ENCODE measurements at regions not wholly inside any gene's neighbourhood (a gene's known extent, or its start where the extent isn't known, plus 50 kb on each side); places are given as distances from the start of the nearest gene placed in this dataset.

DNA sequence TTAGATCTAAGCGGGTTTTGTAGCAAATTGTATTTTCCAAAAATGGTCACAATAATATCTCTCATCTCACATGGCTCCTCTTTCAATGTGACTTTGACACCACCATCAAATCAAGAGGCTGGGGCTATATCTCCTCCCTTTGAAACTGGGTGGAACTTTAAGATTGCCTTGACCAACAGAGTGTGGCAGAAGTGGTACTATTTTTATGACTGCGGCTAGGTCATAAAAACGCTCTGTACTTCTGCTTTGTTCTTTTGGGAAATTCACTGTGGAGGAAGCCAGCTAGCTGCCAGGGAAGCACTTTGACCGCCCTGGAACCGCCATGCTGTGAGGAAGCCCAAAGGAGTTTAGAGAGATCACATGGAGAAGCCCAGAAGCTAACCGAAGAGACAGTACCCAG, 50.7 kb upstream of the ACOT11 start:
- H3K4me1 Mint-ChIP-seq: peaks cover 9% of the 10 kb centered on the region
- H3K9me3 Mint-ChIP-seq: no peaks in the 10 kb centered on the region
- DNase-seq: no peak
- H3K4me3 Mint-ChIP-seq: no peak overlapping the region
- H3K27me3 Mint-ChIP-seq: peaks cover 35% of the 10 kb centered on the region
- no peak overlapping the region for H3K27ac Mint-ChIP-seq
- no peaks in the 10 kb centered on the region for H3K36me3 Mint-ChIP-seq

DNA sequence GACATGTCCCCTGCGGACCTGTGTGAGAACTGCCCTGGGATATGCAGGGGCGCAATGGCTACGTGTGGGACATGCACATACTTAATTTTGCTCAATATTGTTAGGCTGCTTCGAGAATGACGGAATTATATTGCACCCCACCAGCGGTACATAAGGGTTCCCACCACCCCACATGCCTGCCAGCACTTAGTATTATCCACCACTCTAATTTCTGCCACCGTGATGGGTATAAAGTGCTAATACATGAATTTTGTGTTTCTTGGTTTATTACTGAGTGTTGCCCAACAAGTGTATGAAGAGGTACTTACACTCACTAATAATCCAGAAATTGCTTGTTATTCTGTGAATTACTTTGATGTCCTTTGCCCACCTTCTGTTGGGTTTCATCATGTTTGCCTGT, 52.1 kb upstream of the ACOT11 start:
- H3K27me3 Mint-ChIP-seq: peaks cover 40% of the 10 kb centered on the region
- H3K36me3 Mint-ChIP-seq: no peaks in the 10 kb centered on the region
- DNase-seq: no peak
- H3K4me1 Mint-ChIP-seq: peaks cover 9% of the 10 kb centered on the region
- H3K9me3 Mint-ChIP-seq: no peaks in the 10 kb centered on the region
- no peak overlapping the region for H3K4me3 Mint-ChIP-seq
- H3K27ac Mint-ChIP-seq: no peak overlapping the region

DNA sequence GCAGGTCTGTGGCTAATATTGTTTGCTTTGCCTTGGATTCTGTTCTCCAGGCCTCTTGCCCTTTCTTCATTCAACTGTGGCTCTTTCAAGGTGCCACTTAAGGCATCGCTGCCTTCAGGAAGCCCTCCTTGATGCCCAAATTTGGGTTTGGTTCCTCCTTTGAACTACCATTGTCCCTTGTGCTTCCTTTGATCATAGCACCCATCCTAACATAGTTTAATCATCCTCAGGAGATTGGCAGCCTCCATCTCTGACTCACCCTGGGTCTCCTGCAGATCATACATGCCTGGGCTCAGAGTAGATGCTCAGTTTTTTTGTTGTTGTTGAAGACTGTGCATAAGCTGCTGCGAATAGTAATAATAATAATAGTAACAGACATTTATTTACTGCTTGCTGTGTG, 54.4 kb upstream of the ACOT11 start:
- Mint-ChIP-seq H3K27ac (no peak overlapping the region), H3K36me3 (no peaks in the 10 kb centered on the region), H3K27me3 (peaks cover 34% of the 10 kb centered on the region), H3K9me3 (no peaks in the 10 kb centered on the region), H3K4me3 (no peak overlapping the region), H3K4me1 (peaks cover 8% of the 10 kb centered on the region)
- no peak for DNase-seq

DNA sequence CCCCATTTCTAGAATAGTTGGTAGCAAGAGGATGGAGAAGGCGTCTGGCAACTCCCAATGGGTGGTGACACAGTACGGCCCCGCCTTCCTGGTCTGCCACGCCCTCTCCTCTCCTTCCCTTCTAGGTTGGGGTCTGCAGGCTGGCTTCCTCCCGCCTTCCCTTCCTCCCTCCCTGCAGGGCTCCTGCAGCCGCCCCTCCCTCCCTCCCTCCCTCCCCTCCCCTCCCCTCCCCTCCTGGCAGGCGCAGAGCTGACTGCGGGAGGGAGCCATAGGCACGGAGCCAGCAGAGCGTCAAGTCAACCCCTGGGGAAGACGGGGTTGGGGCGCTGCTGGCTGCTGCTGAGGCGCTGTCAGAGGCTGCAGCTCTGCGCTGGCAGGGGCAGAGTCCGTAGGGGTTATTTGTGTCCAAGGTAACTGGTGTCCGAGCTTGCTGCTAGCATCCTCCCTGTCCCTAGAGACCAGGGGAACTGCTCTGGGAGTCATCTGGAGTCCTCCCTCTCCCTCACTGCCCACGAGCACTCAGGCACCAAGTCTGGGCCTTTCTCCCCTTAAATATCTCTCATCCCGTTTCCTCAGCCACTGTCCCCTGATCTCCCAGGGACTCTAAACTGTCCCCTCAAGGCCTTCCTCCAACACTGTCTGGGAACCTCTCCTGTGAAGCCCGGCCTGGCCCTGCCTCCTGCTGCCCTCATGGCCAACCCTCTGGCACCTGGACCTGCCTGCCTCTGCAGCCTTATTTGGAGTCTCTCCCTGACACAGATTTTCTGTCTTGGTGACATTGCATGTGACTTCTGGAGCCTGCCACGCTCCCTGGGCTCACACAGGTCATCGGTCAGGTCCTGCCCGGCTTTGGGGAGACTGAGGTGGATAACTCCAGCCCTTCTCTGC, 57.4 kb upstream of the ACOT11 start:
- Mint-ChIP-seq H3K4me3 (no peak overlapping the region), H3K36me3 (no peaks in the 10 kb centered on the region), H3K27me3 (peaks cover 13% of the 10 kb centered on the region), H3K9me3 (no peaks in the 10 kb centered on the region), H3K27ac (peak overlapping the region; percentile 6), H3K4me1 (peaks cover 28% of the 10 kb centered on the region)
- DNase-seq: no peak

DNA sequence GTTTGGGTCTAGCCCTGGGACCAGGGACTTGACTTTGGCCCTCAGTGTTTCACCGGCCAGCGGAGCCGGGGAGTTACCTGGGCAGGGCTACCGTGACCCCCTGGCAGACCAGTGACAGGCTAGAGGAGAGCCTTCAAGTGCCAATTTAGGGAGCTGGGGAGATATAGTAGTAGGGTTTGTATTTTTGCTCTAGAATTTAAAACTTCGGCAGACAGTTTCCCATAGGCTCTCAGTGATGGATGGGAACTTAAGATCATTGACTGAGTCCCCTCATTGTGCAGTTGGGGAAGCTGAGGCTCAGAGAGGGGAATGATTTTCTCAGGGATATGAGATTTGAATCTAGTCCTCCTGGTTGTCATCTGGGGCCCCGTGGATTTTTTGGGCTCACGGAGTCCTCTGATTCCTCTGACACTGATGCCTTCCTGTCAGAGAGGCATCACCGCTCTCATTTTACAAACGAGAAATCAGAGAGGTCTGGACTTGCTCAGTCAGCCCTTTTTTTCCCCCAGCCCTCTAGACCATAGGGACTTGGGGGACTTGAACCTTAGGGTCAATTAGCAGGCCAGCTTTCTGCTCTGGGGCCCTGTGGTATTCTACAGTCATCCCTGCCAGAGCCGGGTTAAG, 58.3 kb upstream of the ACOT11 start:
- no peaks in the 10 kb centered on the region for H3K36me3 Mint-ChIP-seq
- peak overlapping the region; percentile 77 for H3K4me3 Mint-ChIP-seq
- H3K9me3 Mint-ChIP-seq: no peaks in the 10 kb centered on the region
- no peak overlapping the region for H3K27ac Mint-ChIP-seq
- peaks cover 13% of the 10 kb centered on the region for H3K27me3 Mint-ChIP-seq
- H3K4me1 Mint-ChIP-seq: peaks cover 34% of the 10 kb centered on the region
- no peak for DNase-seq

DNA sequence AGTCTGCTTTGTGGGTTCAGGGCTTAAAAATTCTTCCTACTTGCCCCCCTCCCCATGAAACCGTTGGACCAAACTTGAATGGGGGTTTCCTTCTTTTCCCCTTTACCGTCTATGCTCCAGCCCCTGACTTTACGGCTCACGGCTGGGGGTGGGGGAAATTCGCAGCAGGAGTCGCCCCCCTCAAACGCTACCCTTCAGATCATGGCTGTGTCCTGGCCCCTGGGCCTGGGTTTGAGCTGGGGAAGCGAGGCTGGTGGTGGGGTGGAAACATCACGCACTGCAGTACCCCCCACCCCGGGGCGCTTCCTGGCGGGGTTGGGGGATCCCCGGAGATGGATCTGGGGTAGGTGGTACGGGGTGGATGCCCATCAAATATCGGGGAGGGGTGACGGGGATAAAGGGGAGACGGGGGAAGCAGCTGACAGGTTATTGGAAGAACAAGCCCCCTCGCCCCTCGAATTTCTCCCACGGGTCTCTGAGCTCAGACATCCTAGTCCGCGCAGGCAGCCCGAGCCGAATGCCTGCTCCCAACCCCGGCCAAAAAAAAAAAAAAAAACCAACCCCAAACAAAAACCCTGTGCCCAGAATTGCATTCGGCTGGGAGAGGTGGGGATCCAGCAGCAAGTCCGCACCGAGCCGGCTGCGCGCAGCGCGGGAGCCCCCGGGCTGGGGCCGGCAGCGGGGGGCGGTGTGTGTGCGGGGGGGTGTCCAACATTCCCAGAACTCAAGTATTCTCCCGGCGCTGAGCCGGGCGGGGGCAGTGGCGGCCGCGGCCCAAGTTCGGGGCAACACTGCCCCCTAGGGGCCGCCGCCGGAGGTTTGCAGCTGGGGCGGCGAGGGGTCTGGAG, 59.0 kb upstream of the ACOT11 start:
- Mint-ChIP-seq H3K4me1 (peaks cover 34% of the 10 kb centered on the region), H3K4me3 (peak overlapping the region; percentile 77), H3K27me3 (peaks cover 8% of the 10 kb centered on the region), H3K9me3 (no peaks in the 10 kb centered on the region), H3K36me3 (no peaks in the 10 kb centered on the region), H3K27ac (peak overlapping the region; percentile 61)
- DNase-seq: peak; percentile 73

DNA sequence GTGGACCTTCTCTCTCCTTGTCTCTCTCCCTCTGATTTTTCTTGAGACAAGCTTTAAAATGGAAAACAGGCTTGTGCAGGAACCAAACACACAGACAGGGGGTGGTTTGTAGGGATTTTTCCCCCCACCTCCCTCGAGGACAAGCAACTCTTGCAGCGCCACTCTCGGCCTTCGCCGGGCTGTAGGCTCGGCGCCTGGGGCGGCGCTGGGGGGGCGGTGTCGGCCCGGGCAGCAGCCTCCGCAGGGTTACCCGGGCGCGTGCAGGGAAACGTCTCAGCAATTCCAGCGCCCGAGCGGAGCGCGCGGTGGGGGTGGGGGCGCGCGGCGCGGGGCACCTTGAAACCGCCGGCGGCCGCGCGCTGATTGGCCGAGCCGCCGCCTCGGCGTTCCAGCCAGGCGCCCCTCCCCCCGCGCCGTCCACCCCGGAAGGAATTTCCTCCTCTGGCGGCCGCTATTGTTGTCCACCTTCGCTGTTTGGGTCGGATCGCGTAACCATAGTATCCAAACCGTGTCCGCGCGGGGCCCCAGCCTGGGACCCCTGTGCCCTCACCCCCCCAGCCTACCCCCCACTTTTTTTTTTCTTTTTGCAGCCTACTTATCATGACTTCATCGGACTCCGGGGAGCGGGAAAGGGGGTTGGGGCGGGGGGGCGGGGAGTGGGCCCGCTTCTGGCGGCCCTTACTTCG, 59.8 kb upstream of the ACOT11 start:
- Mint-ChIP-seq H3K4me3 (peak overlapping the region; percentile 77), H3K9me3 (no peaks in the 10 kb centered on the region), H3K27me3 (peaks cover 8% of the 10 kb centered on the region), H3K27ac (peak overlapping the region; percentile 58), H3K36me3 (no peaks in the 10 kb centered on the region), H3K4me1 (peaks cover 34% of the 10 kb centered on the region)
- DNase-seq: peak; percentile 77

DNA sequence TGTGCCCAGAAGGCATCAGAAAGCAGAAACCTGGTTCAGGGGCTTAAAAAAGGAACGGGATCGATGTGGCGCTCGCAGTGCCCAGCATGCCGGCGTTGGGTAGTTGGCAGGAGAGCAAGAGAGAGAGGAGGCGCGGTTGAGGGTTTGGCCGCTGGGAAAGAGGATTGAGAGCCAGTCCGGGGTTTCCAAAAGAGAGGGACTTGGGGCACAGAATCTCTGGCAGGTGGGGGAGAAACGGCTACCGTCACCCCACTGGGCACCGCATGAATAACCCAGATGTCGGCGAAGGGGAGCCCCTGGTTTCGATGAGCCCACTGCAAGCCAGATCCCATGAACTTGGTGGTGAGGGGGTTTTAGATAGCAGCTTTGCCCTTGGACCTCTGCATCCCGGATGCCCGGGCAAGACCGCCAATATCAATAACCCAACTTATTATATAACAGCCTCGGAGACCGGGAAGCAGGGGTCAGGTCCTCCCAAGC, 60.4 kb upstream of the ACOT11 start:
- peak overlapping the region; percentile 77 for H3K4me3 Mint-ChIP-seq
- peaks cover 8% of the 10 kb centered on the region for H3K27me3 Mint-ChIP-seq
- DNase-seq: no peak
- peaks cover 34% of the 10 kb centered on the region for H3K4me1 Mint-ChIP-seq
- peak overlapping the region; percentile 8 for H3K27ac Mint-ChIP-seq
- H3K36me3 Mint-ChIP-seq: no peaks in the 10 kb centered on the region
- no peaks in the 10 kb centered on the region for H3K9me3 Mint-ChIP-seq

DNA sequence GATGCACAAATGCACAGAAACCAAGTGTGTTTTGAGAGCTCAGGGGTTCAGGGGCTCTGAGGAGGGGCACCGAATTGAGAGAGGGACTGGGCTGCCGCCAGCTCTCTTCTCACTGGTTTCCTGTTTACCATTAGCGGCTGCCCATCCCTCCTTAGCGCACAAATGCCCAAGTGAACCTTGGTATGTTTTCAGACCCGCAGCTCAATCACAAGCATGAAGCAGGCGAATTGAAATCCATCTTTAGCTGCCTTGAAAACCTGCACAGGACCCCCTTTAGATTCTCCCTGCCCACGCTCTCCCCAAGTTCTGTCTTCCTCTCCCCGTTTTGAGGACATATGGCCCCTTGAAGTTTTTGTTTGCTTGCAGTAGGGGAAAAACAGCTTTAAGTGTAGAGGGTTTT, 61.1 kb upstream of the ACOT11 start:
- Mint-ChIP-seq H3K27me3 (peaks cover 8% of the 10 kb centered on the region), H3K4me3 (no peak overlapping the region), H3K9me3 (no peaks in the 10 kb centered on the region), H3K36me3 (no peaks in the 10 kb centered on the region), H3K27ac (no peak overlapping the region), H3K4me1 (peaks cover 34% of the 10 kb centered on the region)
- DNase-seq: no peak

DNA sequence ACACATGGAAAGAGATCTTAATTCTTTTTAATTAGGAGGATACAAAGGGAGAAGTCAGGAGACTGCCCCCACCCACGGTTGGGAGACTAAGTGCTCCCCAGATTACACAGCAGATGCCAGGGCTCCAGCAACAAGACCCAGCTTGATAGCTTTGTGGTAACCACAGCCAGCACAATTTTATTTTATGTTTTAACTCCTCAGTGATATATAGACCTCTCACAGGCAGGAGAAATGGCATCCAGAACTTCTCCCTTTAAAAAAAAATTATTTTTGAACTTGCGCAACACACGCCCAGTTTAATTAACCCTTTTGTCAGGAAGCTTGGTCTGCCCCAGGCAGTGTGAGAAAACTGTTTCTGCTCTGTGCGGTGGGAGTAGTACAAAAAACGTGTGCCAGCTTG, 62.6 kb upstream of the ACOT11 start:
- H3K36me3 Mint-ChIP-seq: no peaks in the 10 kb centered on the region
- H3K4me1 Mint-ChIP-seq: peaks cover 47% of the 10 kb centered on the region
- peak overlapping the region; percentile 23 for H3K27ac Mint-ChIP-seq
- H3K9me3 Mint-ChIP-seq: no peaks in the 10 kb centered on the region
- H3K27me3 Mint-ChIP-seq: no peaks in the 10 kb centered on the region
- DNase-seq: no peak
- H3K4me3 Mint-ChIP-seq: no peak overlapping the region

DNA sequence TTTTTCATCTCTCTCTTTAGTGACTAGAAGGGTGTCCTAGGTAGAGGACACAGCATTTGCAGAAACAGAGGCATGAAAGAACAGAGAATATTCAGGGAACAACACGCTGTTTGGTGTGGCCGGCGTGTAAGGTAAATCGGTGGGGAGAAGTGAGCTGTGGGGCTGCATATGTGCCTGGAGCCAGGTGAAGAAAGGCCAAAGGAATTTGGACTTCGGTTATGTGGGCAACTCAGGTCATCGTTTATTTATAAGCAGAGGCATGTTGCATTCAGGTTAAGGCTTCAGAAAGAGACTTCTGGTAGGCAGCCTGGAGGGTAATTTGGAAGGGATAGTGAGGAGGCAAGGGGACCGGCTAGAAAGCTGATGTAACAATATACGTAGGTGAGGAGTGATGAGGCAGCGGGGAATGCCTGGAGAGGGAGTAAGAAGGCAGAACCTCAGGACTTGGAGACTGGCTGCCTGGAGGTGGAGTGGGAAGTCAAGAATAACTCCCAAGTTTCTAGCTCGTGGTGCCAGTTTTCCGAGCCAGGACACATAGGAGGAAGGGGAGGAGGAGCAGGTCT, 64.1 kb upstream of the ACOT11 start:
- Mint-ChIP-seq H3K9me3 (no peaks in the 10 kb centered on the region), H3K4me1 (peaks cover 50% of the 10 kb centered on the region), H3K36me3 (no peaks in the 10 kb centered on the region), H3K4me3 (no peak overlapping the region), H3K27me3 (no peaks in the 10 kb centered on the region), H3K27ac (no peak overlapping the region)
- DNase-seq: no peak

DNA sequence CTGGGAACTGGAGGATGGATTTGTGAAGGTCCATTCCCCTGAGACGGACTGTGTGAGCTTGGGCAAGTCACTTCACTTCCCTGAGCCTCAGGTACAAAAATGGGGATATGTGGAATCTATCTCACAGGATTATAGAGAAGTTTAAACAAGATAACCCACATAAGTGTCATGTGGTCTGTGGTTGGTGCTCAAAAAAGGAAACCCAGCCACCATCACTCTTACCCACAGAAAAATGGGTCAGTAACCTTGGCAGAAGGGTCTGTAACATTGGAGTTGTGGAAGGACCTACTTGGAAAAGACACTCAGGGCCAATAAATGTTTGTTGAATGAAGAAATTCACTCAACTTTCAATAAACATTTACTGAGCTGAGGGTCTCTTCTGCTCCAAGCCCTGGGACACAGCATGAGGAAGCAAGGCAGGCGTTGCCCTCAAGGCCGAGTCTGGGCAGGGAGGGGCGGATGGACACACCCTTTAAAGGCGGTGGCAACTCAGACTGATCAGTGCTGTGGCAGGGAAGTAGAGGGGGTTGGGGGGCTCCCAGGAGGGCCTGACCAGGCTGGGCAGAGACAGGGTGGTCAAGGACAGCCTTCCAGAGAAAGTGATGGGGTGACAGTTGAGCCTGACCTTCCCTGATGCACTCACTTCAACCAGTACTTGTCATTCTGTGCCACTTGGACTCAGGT, 66.7 kb upstream of the ACOT11 start:
- Mint-ChIP-seq H3K27me3 (no peaks in the 10 kb centered on the region), H3K4me1 (peaks cover 53% of the 10 kb centered on the region), H3K9me3 (no peaks in the 10 kb centered on the region), H3K36me3 (no peaks in the 10 kb centered on the region), H3K27ac (peak overlapping the region; percentile 45), H3K4me3 (no peak overlapping the region)
- DNase-seq: no peak

DNA sequence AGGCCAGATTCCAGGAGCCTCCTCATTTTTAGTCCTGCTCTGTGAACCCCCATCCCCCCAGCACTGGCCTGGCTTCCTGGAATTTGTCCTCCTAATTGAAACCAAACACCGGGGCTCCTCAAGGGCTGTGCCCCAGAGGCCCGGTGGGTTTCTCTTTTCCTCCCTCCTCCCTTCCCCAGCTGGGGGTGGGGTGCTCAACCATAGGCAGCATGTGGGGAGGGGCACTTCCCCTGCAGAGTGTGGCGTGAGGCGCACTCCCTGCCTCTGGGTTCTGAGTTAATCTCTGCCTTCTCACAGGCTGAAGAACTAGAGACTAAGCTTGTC, 67.5 kb upstream of the ACOT11 start:
- Mint-ChIP-seq H3K4me3 (no peak overlapping the region), H3K27me3 (no peaks in the 10 kb centered on the region), H3K4me1 (peaks cover 53% of the 10 kb centered on the region), H3K36me3 (no peaks in the 10 kb centered on the region), H3K27ac (peak overlapping the region; percentile 70), H3K9me3 (no peaks in the 10 kb centered on the region)
- no peak for DNase-seq

All from activated naive CD8-positive, alpha-beta T cell treated with anti-CD3 and anti-CD28 coated beads for 36 hours (primary cell).